ENCODE measurements at regions not wholly inside any gene's neighbourhood (a gene's known extent, or its start where the extent isn't known, plus 50 kb on each side); places are given as distances from the start of the nearest gene placed in this dataset.

GRCh38 chr12:66902020-66902419, 223.1 kb upstream of the GRIP1 start:
- TF ChIP-seq CTBP1 (IDR thresholded peaks at IDR 0.05; ENCODE audit: borderline replicate concordance) (no peak), FOSL1 (tag; conservative IDR thresholded peaks at IDR 0.05) (no peak), XRCC5 (IDR thresholded peaks at IDR 0.05; ENCODE audit: low read depth, low read length) (no peak), PYGO2 (tag; IDR thresholded peaks at IDR 0.05) (no peak), NR1H2 (CRISPR knock-in tag; IDR thresholded peaks at IDR 0.05) (no peak), ZBTB34 (CRISPR knock-in tag; IDR thresholded peaks at IDR 0.05) (no peak), ELF1 (tag; IDR thresholded peaks at IDR 0.05) (no peak), HCFC1 (IDR thresholded peaks at IDR 0.05; ENCODE audit: low read depth, low read length) (no peak), POLR2A (conservative IDR thresholded peaks at IDR 0.05) (no peak)
- TF ChIP-seq, protein P1, sequence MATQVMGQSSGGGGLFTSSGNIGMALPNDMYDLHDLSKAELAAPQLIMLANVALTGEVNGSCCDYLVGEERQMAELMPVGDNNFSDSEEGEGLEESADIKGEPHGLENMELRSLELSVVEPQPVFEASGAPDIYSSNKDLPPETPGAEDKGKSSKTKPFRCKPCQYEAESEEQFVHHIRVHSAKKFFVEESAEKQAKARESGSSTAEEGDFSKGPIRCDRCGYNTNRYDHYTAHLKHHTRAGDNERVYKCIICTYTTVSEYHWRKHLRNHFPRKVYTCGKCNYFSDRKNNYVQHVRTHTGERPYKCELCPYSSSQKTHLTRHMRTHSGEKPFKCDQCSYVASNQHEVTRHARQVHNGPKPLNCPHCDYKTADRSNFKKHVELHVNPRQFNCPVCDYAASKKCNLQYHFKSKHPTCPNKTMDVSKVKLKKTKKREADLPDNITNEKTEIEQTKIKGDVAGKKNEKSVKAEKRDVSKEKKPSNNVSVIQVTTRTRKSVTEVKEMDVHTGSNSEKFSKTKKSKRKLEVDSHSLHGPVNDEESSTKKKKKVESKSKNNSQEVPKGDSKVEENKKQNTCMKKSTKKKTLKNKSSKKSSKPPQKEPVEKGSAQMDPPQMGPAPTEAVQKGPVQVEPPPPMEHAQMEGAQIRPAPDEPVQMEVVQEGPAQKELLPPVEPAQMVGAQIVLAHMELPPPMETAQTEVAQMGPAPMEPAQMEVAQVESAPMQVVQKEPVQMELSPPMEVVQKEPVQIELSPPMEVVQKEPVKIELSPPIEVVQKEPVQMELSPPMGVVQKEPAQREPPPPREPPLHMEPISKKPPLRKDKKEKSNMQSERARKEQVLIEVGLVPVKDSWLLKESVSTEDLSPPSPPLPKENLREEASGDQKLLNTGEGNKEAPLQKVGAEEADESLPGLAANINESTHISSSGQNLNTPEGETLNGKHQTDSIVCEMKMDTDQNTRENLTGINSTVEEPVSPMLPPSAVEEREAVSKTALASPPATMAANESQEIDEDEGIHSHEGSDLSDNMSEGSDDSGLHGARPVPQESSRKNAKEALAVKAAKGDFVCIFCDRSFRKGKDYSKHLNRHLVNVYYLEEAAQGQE (IDR thresholded peaks at IDR 0.05; ENCODE audit: borderline replicate concordance), result no peak
- TF ChIP-seq, protein P1 (CRISPR knock-in tag; IDR thresholded peaks at IDR 0.05; ENCODE audit: low read depth), result no peak
- TF ChIP-seq, protein P2, sequence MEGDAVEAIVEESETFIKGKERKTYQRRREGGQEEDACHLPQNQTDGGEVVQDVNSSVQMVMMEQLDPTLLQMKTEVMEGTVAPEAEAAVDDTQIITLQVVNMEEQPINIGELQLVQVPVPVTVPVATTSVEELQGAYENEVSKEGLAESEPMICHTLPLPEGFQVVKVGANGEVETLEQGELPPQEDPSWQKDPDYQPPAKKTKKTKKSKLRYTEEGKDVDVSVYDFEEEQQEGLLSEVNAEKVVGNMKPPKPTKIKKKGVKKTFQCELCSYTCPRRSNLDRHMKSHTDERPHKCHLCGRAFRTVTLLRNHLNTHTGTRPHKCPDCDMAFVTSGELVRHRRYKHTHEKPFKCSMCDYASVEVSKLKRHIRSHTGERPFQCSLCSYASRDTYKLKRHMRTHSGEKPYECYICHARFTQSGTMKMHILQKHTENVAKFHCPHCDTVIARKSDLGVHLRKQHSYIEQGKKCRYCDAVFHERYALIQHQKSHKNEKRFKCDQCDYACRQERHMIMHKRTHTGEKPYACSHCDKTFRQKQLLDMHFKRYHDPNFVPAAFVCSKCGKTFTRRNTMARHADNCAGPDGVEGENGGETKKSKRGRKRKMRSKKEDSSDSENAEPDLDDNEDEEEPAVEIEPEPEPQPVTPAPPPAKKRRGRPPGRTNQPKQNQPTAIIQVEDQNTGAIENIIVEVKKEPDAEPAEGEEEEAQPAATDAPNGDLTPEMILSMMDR (IDR thresholded peaks at IDR 0.05 in 2 of 3, conservative IDR thresholded peaks at IDR 0.05 in 1 of 3; ENCODE audit: insufficient read depth in 2 of 3, low read depth in 1 of 3, low read length in 3 of 3), result no peak

All from K562 (cell line).